K562 (cell line): ENCODE measurements at regions not wholly inside any gene's neighbourhood (a gene's known extent, or its start where the extent isn't known, plus 50 kb on each side); places are given as distances from the start of the nearest gene placed in this dataset.

ENCODE experiments used
- ATAC-seq: fragments of 200-7000 bp; cut with Tn5 transposase; 3 replicates; pipeline ENCODE4 v1.9.1; 2020; ENCODE audit warnings: moderate library complexity
- BruUV-seq: library from RNA; stranded (reverse); fragments of 400-500 nt; replicated peaks from 2 replicates; lab custom pipeline; 2021; lab: Mats Ljungman, UMichigan
- CTCF ChIA-PET: fragments of 300-600 bp; formaldehyde crosslinking; extraction: SDS; loops from one replicate; lab custom pipeline; 2021; ENCODE audit warnings: low intra/inter-chr PET ratio; lab: Yijun Ruan, JAX
- POLR2A ChIA-PET: fragments of 300-600, 350-650 bp; sonication (Branson Sonifier 250); formaldehyde crosslinking; extraction: SDS; loops from one replicate; lab custom pipeline; 2021; ENCODE audit warnings: antibody characterized with exemption, inconsistent platforms; lab: Yijun Ruan, JAX
- DNase-seq, 4 experiments: peaks; one replicate each; pipeline versions ENCODE4 v3.0.0 to v3.0.0-alpha.2; 2011 to 2018; ENCODE audit warnings: low spot score in 3 of 4, mixed read lengths in 3 of 4; ENCODE audit errors: extremely low read depth in 1 of 4
- FAIRE-seq: peaks from 2 replicates; lab custom pipeline; 2011; peaks lifted over from hg19 to GRCh38; lab: Jason Lieb, UNC
- H2AFZ ChIP-seq: 2 replicates; pipeline ENCODE4 v1.6.0; 2011; ENCODE audit warnings: low read depth, low read length, control low read depth, inconsistent platforms
- H3K27ac ChIP-seq: fragments of 200-600 bp; 3 replicates; pipeline ENCODE4 v1.8.0; 2011; ENCODE audit warnings: low read depth, mild to moderate bottlenecking, control low read depth, inconsistent platforms, low read length, moderate library complexity, mixed read lengths; ENCODE audit errors: extremely low read depth
- H3K27me3 ChIP-seq, 2 experiments: fragments of 300-600 bp in 1 of 2; 2 replicates in 1 of 2; 3 replicates in 1 of 2; pipeline versions ENCODE4 v1.6.0 to v1.8.0; 2011; ENCODE audit warnings: inconsistent platforms in 2 of 2, low read length in 2 of 2, mild to moderate bottlenecking in 1 of 2, mixed read lengths in 1 of 2, moderate library complexity in 1 of 2; ENCODE audit not compliant: control insufficient read depth in 2 of 2, insufficient read depth in 2 of 2
- H3K36me3 ChIP-seq: fragments of 300-600 bp; 3 replicates; pipeline ENCODE4 v1.8.0; 2011; ENCODE audit warnings: mild to moderate bottlenecking, low read length, inconsistent platforms; ENCODE audit not compliant: control insufficient read depth, insufficient read depth
- H3K4me1 ChIP-seq, 2 experiments: fragments of 200-600 bp in 1 of 2; replicated peaks in 1 of 2; 2 replicates in 1 of 2; 3 replicates in 1 of 2; pipeline versions ENCODE4 v1.5.1 to v1.8.0; 2011; ENCODE audit warnings: inconsistent platforms in 2 of 2, low read length in 2 of 2, mild to moderate bottlenecking in 1 of 2, mixed read lengths in 1 of 2, moderate library complexity in 1 of 2; ENCODE audit not compliant: control insufficient read depth in 2 of 2, insufficient read depth in 2 of 2
- H3K4me2 ChIP-seq: 2 replicates; pipeline ENCODE4 v1.6.1; 2011; ENCODE audit warnings: low read length, control low read depth, inconsistent platforms, mixed read lengths; ENCODE audit not compliant: insufficient read depth
- H3K4me3 ChIP-seq: fragments of 200-600 bp; sonication (generic), shearing (Covaris generic); 2 replicates; pipeline ENCODE4 v1.5.1; 2016; ENCODE audit warnings: control low read depth, inconsistent platforms
- H3K79me2 ChIP-seq: fragments of 200-600 bp; 3 replicates; pipeline ENCODE4 v1.8.0; 2011; ENCODE audit warnings: low read length, inconsistent platforms; ENCODE audit not compliant: control insufficient read depth, insufficient read depth
- H3K9ac ChIP-seq, 2 experiments: 2 replicates each; pipeline versions ENCODE4 v1.6.0 to v1.6.1; 2011; ENCODE audit warnings: low read depth in 2 of 2, low read length in 2 of 2, control low read depth in 1 of 2, inconsistent platforms in 1 of 2, mild to moderate bottlenecking in 1 of 2, mixed read lengths in 1 of 2; ENCODE audit not compliant: insufficient read depth in 1 of 2
- H3K9me1 ChIP-seq: one replicate; pipeline ENCODE4 v1.6.0; 2011; ENCODE audit warnings: inconsistent platforms, mild to moderate bottlenecking, low read length, moderate library complexity; ENCODE audit not compliant: control insufficient read depth, insufficient read depth
- H3K9me3 ChIP-seq: replicated peaks from 2 replicates; pipeline ENCODE4 v1.5.1; 2011; ENCODE audit warnings: low read depth, low read length, inconsistent platforms; ENCODE audit not compliant: control insufficient read depth, insufficient read depth
- H4K20me1 ChIP-seq: replicated peaks from 2 replicates; pipeline ENCODE4 v1.6.1; 2011; ENCODE audit warnings: low read length, inconsistent platforms, mixed read lengths; ENCODE audit not compliant: control insufficient read depth, insufficient read depth
- CBX3 ChIP-seq, 2 experiments: IDR thresholded peaks; 1 replicate in 1 of 2; 2 replicates in 1 of 2; pipeline ENCODE4 v1.6.1; 2012; ENCODE audit warnings: inconsistent platforms in 2 of 2, low read length in 2 of 2, borderline replicate concordance in 1 of 2, control low read depth in 1 of 2
- CREBBP ChIP-seq: IDR thresholded peaks from one replicate; pipeline ENCODE4 v1.6.1; 2012; ENCODE audit warnings: low read depth, mild to moderate bottlenecking, control low read depth, inconsistent platforms, low read length
- HMG20B ChIP-seq: fragments of 250-450 bp; sonication (Bioruptor Pico); IDR thresholded peaks from 2 replicates; pipeline ENCODE4 v1.5.0; 2021; ENCODE audit warnings: mild to moderate bottlenecking
- KDM2B ChIP-seq: fragments of 250-450 bp; sonication (Bioruptor Pico); IDR thresholded peaks from 2 replicates; pipeline ENCODE4 v1.8.0; 2021; ENCODE audit warnings: mild to moderate bottlenecking, moderate library complexity
- PHB2 ChIP-seq: fragments of 450-650 bp; IDR thresholded peaks from 2 replicates; pipeline ENCODE4 v1.6.1; 2017; ENCODE audit warnings: low read depth
- RBM15 ChIP-seq: fragments of 200-400 bp; formaldehyde crosslinking; IDR thresholded peaks from 2 replicates; pipeline ENCODE4 v1.6.1; 2018; ENCODE audit warnings: mild to moderate bottlenecking, low read length, moderate library complexity; ENCODE audit not compliant: insufficient read depth
- SMARCB1 ChIP-seq: IDR thresholded peaks from 2 replicates; pipeline ENCODE4 v1.6.1; 2011; ENCODE audit warnings: improper control_type of control experiment, low read depth; ENCODE audit not compliant: insufficient read length
- SNRNP70 ChIP-seq: fragments of 200-400 bp; formaldehyde crosslinking; optimal IDR thresholded peaks from 2 replicates; pipeline ENCODE3; 2017; ENCODE audit warnings: low read depth, low read length
- SREBF2 ChIP-seq: sonication (generic); formaldehyde crosslinking; IDR thresholded peaks from 2 replicates; pipeline ENCODE4 v1.4.0; 2020; ENCODE audit warnings: mild to moderate bottlenecking, missing genetic modification reagents
- TRIM28 ChIP-seq: fragments of 450-650 bp; IDR thresholded peaks from 2 replicates; pipeline ENCODE4 v1.6.1; 2017
- U2AF1 ChIP-seq: fragments of 200-400 bp; formaldehyde crosslinking; optimal IDR thresholded peaks from 2 replicates; pipeline ENCODE3; 2017; ENCODE audit warnings: mild to moderate bottlenecking, low read depth, low read length, moderate library complexity
- XRCC4 ChIP-seq: IDR thresholded peaks from one replicate; pipeline ENCODE4 v1.6.1; 2011; ENCODE audit not compliant: insufficient read depth, insufficient read length; ENCODE audit errors: extremely low read depth
- ZNF584 ChIP-seq: fragments of 200-800 bp; sonication (Bioruptor generic); IDR thresholded peaks from 2 replicates; pipeline ENCODE4 v1.6.1; 2016; ENCODE audit warnings: low read depth, mild to moderate bottlenecking, missing genetic modification characterization, missing compliant biosample characterization
- WGBS: fragments of 100-300 bp; shearing (Covaris generic); methylation state at CpG from one replicate; pipeline ENCODE4 v1.1.6; 2016; ENCODE audit warnings: low coverage, mixed read lengths; ENCODE audit not compliant: insufficient coverage; ENCODE audit errors: missing lambda C conversion rate; 5-methylcytosine and 5-hydroxymethylcytosine counted together
- in situ Hi-C: fragments of 300-500 bp; cut with MboI; formaldehyde crosslinking; loops from 4 replicates; pipeline ENCODE4 v1.15.0; 2018; ENCODE audit warnings: inconsistent platforms, mixed read lengths
- intact Hi-C: fragments of 100-400 bp; cut with micrococcal nuclease; formaldehyde crosslinking; loops from 2 replicates; pipeline ENCODE4 v1.14.2; 2022
- TF ChIP-seq, protein P1 (sequence below), 2 experiments: fragments of 150-350 bp in 1 of 2; IDR thresholded peaks; 2 replicates each; pipeline ENCODE4 v1.6.1; 2012 to 2016; ENCODE audit warnings: low read depth in 2 of 2, low read length in 2 of 2, mild to moderate bottlenecking in 1 of 2, moderate library complexity in 1 of 2

DNA sequence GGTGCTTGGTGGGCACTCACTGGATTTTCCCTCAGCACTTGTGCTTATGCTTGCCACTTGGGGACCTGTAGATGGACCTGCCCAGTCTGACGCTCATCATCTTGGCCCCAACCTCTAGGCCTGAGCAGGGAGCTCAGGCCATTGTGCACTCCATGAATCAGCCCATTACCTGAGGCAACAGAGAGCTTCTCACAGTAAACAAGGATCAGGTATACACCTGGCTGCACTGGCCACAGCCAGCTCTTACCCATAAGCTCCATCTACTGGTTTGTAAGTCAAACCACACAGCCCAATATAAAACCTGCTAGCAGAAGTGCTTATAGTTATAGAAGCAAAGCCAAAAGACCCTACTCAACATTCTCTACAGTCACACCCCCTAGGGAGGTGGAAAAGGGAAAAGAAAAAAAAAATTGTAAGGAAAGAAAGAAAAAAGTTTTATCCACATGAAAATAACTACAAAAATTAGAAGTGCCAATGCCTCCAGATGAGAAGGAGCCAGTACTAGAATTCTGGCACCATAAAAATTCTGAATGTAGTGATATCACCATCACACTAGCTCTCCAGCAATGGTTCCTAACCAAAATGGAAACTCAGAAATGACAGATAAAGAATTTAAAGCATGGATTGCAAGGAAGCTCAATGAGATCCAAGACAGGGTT, 87.8 kb upstream of the CDH5 start:
- WGBS = 20% methylated on average over 1 of the region's 1 CpG
- Histone ChIP-seq H3K27me3 (no peaks in the 10 kb centered on the region), H3K4me1 (no peaks in the 10 kb centered on the region), H3K4me2 (no peak overlapping the region), H3K9me1 (no peaks in the 10 kb centered on the region), H3K4me3 (no peak overlapping the region), H4K20me1 (no peaks in the 10 kb centered on the region), H3K27ac (no peak overlapping the region), H3K9ac (no peak overlapping the region), H2AFZ (no peak overlapping the region), H3K79me2 (no peaks in the 10 kb centered on the region), H3K36me3 (no peaks in the 10 kb centered on the region), H3K9me3 (no peaks in the 10 kb centered on the region; the same call in 1 of the 2 replicates)
- no TSS peak for BruUV-seq
- ChIA-PET POLR2A (interaction anchor here (0.6 to 1.1 kb wide), 2 partner anchors 10 to 14 kb away, joined by 3 read pairs; no protein-coding TSS in a partner anchor), CTCF (no interaction called here)
- in situ Hi-C loops = no loop called here
- no peak for TF ChIP-seq ZNF584 (CRISPR knock-in tag)
- no peak for TF ChIP-seq PHB2
- ATAC-seq = no peak
- no peak for DNase-seq
- FAIRE-seq = no peak
- intact Hi-C loops = no loop called here

DNA sequence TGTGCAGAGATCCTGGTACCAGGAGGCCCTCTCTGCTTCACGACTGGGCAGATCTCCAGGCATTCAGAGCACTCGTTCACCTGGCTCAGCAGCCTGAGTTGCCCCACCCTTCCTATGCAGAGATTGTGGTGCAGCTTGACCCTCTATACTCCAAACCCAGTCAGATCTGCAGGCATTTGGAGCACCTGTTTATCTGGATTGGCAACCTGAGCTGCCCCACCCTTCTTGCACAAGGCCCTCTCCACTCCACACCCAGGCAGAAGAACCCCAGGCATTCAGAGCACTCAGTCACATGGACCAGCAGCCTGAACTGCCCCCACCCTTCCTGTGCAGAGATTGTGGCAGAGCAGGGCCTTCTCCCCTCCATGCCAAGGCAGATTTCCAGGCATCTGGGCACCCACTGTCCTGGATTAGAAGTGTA, 88.4 kb upstream of the CDH5 start:
- Histone ChIP-seq H4K20me1 (no peaks in the 10 kb centered on the region), H3K79me2 (no peaks in the 10 kb centered on the region), H3K27me3 (no peaks in the 10 kb centered on the region), H3K9ac (no peak overlapping the region), H3K4me2 (no peak overlapping the region), H3K9me1 (no peaks in the 10 kb centered on the region), H3K9me3 (no peaks in the 10 kb centered on the region; the same call in 1 of the 2 replicates), H3K4me1 (no peaks in the 10 kb centered on the region), H3K36me3 (no peaks in the 10 kb centered on the region), H3K27ac (no peak overlapping the region), H3K4me3 (no peak overlapping the region), H2AFZ (no peak overlapping the region)
- WGBS = 0% methylated on average over 2 of the region's 2 CpGs
- no TSS peak for BruUV-seq
- DNase-seq (no peak), ATAC-seq (no peak), FAIRE-seq (no peak)
- POLR2A ChIA-PET = interaction anchor here (0.6 to 1.1 kb wide), 2 partner anchors 10 to 15 kb away, joined by 3 read pairs; no protein-coding TSS in a partner anchor
- CTCF ChIA-PET = no interaction called here
- in situ Hi-C loops = no loop called here
- intact Hi-C loops = no loop called here
- TF ChIP-seq TRIM28 (no peak), XRCC4 (no peak), CBX3 (IDR thresholded peaks at IDR 0.05; ENCODE audit: borderline replicate concordance in 1 of 2, low read length in 2 of 2) (no peak), SNRNP70 (no peak), U2AF1 (no peak), KDM2B (CRISPR knock-in tag) (no peak), SMARCB1 (no peak), CREBBP (no peak), SREBF2 (CRISPR knock-in tag) (no peak), HMG20B (CRISPR knock-in tag) (no peak), RBM15 (no peak)
- TF ChIP-seq, protein P1, sequence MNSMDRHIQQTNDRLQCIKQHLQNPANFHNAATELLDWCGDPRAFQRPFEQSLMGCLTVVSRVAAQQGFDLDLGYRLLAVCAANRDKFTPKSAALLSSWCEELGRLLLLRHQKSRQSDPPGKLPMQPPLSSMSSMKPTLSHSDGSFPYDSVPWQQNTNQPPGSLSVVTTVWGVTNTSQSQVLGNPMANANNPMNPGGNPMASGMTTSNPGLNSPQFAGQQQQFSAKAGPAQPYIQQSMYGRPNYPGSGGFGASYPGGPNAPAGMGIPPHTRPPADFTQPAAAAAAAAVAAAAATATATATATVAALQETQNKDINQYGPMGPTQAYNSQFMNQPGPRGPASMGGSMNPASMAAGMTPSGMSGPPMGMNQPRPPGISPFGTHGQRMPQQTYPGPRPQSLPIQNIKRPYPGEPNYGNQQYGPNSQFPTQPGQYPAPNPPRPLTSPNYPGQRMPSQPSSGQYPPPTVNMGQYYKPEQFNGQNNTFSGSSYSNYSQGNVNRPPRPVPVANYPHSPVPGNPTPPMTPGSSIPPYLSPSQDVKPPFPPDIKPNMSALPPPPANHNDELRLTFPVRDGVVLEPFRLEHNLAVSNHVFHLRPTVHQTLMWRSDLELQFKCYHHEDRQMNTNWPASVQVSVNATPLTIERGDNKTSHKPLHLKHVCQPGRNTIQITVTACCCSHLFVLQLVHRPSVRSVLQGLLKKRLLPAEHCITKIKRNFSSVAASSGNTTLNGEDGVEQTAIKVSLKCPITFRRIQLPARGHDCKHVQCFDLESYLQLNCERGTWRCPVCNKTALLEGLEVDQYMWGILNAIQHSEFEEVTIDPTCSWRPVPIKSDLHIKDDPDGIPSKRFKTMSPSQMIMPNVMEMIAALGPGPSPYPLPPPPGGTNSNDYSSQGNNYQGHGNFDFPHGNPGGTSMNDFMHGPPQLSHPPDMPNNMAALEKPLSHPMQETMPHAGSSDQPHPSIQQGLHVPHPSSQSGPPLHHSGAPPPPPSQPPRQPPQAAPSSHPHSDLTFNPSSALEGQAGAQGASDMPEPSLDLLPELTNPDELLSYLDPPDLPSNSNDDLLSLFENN (IDR thresholded peaks at IDR 0.05; ENCODE audit: low read depth in 2 of 2, low read length in 2 of 2) = no peak
